H9 (cell line): ENCODE measurements at regions not wholly inside any gene's neighbourhood (a gene's known extent, or its start where the extent isn't known, plus 50 kb on each side); places are given as distances from the start of the nearest gene placed in this dataset.

Experiments
- DNase-seq: peaks from one replicate; pipeline ENCODE4 v3.0.0-alpha.2; 2017
- H2AFZ ChIP-seq: one replicate; pipeline ENCODE4 v1.6.1; 2013; ENCODE audit warnings: mild to moderate bottlenecking, low read length, control low read depth, moderate library complexity
- H2AK5ac ChIP-seq: 2 replicates; pipeline ENCODE4 v1.6.1; 2013; ENCODE audit warnings: low read length, control low read depth, mixed read lengths; ENCODE audit not compliant: insufficient read length
- H2BK120ac ChIP-seq: one replicate; pipeline ENCODE4 v1.6.1; 2013; ENCODE audit warnings: low read depth, mild to moderate bottlenecking, low read length, control low read depth, inconsistent platforms; ENCODE audit not compliant: poor library complexity, severe bottlenecking
- H2BK12ac ChIP-seq: 2 replicates; pipeline ENCODE4 v1.6.1; 2013; ENCODE audit warnings: low read length, control low read depth, mixed read lengths, low read depth; ENCODE audit not compliant: insufficient read length
- H2BK15ac ChIP-seq: 2 replicates; pipeline ENCODE4 v1.6.1; 2013; ENCODE audit warnings: low read depth, low read length, control low read depth
- H2BK20ac ChIP-seq: one replicate; pipeline ENCODE4 v1.6.1; 2013; ENCODE audit warnings: low read depth, mild to moderate bottlenecking, low read length, control low read depth, inconsistent platforms; ENCODE audit not compliant: poor library complexity, severe bottlenecking
- H2BK5ac ChIP-seq: 2 replicates; pipeline ENCODE4 v1.6.1; 2013; ENCODE audit warnings: low read length, control low read depth, mixed read lengths; ENCODE audit not compliant: insufficient read length
- H3K14ac ChIP-seq: 2 replicates; pipeline ENCODE4 v1.6.1; 2013; ENCODE audit warnings: low read length, control low read depth; ENCODE audit not compliant: insufficient read depth
- H3K18ac ChIP-seq: 2 replicates; pipeline ENCODE4 v1.6.1; 2013; ENCODE audit warnings: low read depth, mild to moderate bottlenecking, mixed read lengths, low read length, control low read depth; ENCODE audit not compliant: insufficient read length
- H3K23ac ChIP-seq: 2 replicates; pipeline ENCODE4 v1.6.1; 2013; ENCODE audit warnings: low read length, control low read depth, mixed read lengths, low read depth; ENCODE audit not compliant: insufficient read length
- H3K23me2 ChIP-seq: 2 replicates; pipeline ENCODE4 v1.6.1; 2013; ENCODE audit warnings: low read depth, mild to moderate bottlenecking, mixed read lengths, low read length, control low read depth; ENCODE audit not compliant: insufficient read length, poor library complexity, severe bottlenecking
- H3K27ac ChIP-seq: 2 replicates; pipeline ENCODE4 v1.5.1; 2013; ENCODE audit warnings: low read length, control low read depth, mixed read lengths, low read depth; ENCODE audit not compliant: insufficient read length
- H3K27me3 ChIP-seq: 2 replicates; pipeline ENCODE4 v1.6.1; 2013; ENCODE audit warnings: low read length, control low read depth, inconsistent platforms; ENCODE audit not compliant: insufficient read depth
- H3K4ac ChIP-seq: 2 replicates; pipeline ENCODE4 v1.6.1; 2013; ENCODE audit warnings: low read depth, mild to moderate bottlenecking, control low read depth, inconsistent platforms, low read length, moderate library complexity
- H3K4me1 ChIP-seq: 2 replicates; pipeline ENCODE4 v1.6.1; 2013; ENCODE audit warnings: low read length, control low read depth, inconsistent platforms; ENCODE audit not compliant: insufficient read depth
- H3K4me2 ChIP-seq: 2 replicates; pipeline ENCODE4 v1.6.1; 2013; ENCODE audit warnings: low read length, control low read depth, mixed read lengths; ENCODE audit not compliant: insufficient read length, insufficient read depth
- H3K56ac ChIP-seq: 2 replicates; pipeline ENCODE4 v1.6.1; 2013; ENCODE audit warnings: low read depth, mild to moderate bottlenecking, mixed read lengths, low read length, control low read depth; ENCODE audit not compliant: insufficient read length
- H3K79me1 ChIP-seq: 2 replicates; pipeline ENCODE4 v1.6.1; 2013; ENCODE audit warnings: low read depth, mild to moderate bottlenecking, moderate library complexity, low read length, control low read depth, inconsistent platforms; ENCODE audit not compliant: insufficient read depth, poor library complexity, severe bottlenecking
- H3K79me2 ChIP-seq: 2 replicates; pipeline ENCODE4 v1.6.1; 2013; ENCODE audit warnings: low read length, control low read depth, inconsistent platforms; ENCODE audit not compliant: insufficient read depth
- H3K9ac ChIP-seq: 2 replicates; pipeline ENCODE4 v1.6.1; 2013; ENCODE audit warnings: low read length, control low read depth, mixed read lengths; ENCODE audit not compliant: insufficient read length; ENCODE audit errors: extremely low read depth
- H3K9me3 ChIP-seq: one replicate; pipeline ENCODE4 v1.6.1; 2013; ENCODE audit warnings: low read depth, low read length, inconsistent platforms; ENCODE audit not compliant: control insufficient read depth
- H3T11ph ChIP-seq: one replicate; pipeline ENCODE4 v1.6.1; 2013; ENCODE audit warnings: mild to moderate bottlenecking, low read length, control low read depth, inconsistent platforms
- H4K20me1 ChIP-seq: one replicate; pipeline ENCODE4 v1.6.1; 2013; ENCODE audit not compliant: control insufficient read depth, insufficient read length, insufficient read depth
- H4K5ac ChIP-seq: 2 replicates; pipeline ENCODE4 v1.6.1; 2013; ENCODE audit warnings: low read depth, mild to moderate bottlenecking, mixed read lengths, low read length, control low read depth; ENCODE audit not compliant: insufficient read length
- H4K8ac ChIP-seq: replicated peaks from 2 replicates; pipeline ENCODE4 v1.6.1; 2013; ENCODE audit warnings: low read length, control low read depth, mixed read lengths, low read depth; ENCODE audit not compliant: insufficient read length
- H4K91ac ChIP-seq: 2 replicates; pipeline ENCODE4 v1.6.1; 2013; ENCODE audit warnings: low read depth, mild to moderate bottlenecking, moderate library complexity, mixed read lengths, low read length, control low read depth; ENCODE audit not compliant: insufficient read length
- H3K27ac Mint-ChIP-seq, 3 experiments: 2 replicates in 2 of 3; 3 replicates in 1 of 3; pipeline ENCODE4 v1.8.0; 2020 to 2021; ENCODE audit warnings: mixed read lengths in 3 of 3, mild to moderate bottlenecking in 1 of 3, moderate library complexity in 1 of 3
- H3K27me3 Mint-ChIP-seq: 2 replicates; pipeline ENCODE4 v1.8.0; 2021; ENCODE audit warnings: low read depth, mild to moderate bottlenecking, moderate library complexity, mixed read lengths
- H3K36me3 Mint-ChIP-seq, 3 experiments: 2 replicates in 2 of 3; 3 replicates in 1 of 3; pipeline ENCODE4 v1.8.0; 2020 to 2021; ENCODE audit warnings: low read depth in 3 of 3, mixed read lengths in 3 of 3; ENCODE audit not compliant: insufficient read depth in 1 of 3
- H3K4me1 Mint-ChIP-seq, 2 experiments: 2 replicates each; pipeline ENCODE4 v1.8.0; 2020; ENCODE audit warnings: mixed read lengths in 2 of 2
- H3K4me3 Mint-ChIP-seq, 2 experiments: 2 replicates in 1 of 2; 3 replicates in 1 of 2; pipeline ENCODE4 v1.8.0; 2020 to 2021; ENCODE audit warnings: mild to moderate bottlenecking in 2 of 2, mixed read lengths in 2 of 2, moderate library complexity in 1 of 2
- H3K9me3 Mint-ChIP-seq, 2 experiments: 2 replicates in 1 of 2; 3 replicates in 1 of 2; pipeline ENCODE4 v1.8.0; 2020; ENCODE audit warnings: mild to moderate bottlenecking in 2 of 2, mixed read lengths in 2 of 2, moderate library complexity in 1 of 2
- WGBS: extraction: QIAGEN DNeasy Blood & Tissue Kit; methylation state at CpG from one replicate; pipeline ENCODE4 v1.1.7; 2013; ENCODE audit warnings: missing lambda C conversion rate, low lambda C conversion rate, mixed read lengths; ENCODE audit not compliant: insufficient read length; ENCODE audit errors: extremely low coverage; 5-methylcytosine and 5-hydroxymethylcytosine counted together
- TF ChIP-seq, protein P1 (sequence below): fragments of 200-600 bp; sonication (generic); conservative IDR thresholded peaks from 3 replicates; pipeline ENCODE4 v1.8.0; 2021; ENCODE audit warnings: antibody characterized with exemption, mild to moderate bottlenecking

DNA sequence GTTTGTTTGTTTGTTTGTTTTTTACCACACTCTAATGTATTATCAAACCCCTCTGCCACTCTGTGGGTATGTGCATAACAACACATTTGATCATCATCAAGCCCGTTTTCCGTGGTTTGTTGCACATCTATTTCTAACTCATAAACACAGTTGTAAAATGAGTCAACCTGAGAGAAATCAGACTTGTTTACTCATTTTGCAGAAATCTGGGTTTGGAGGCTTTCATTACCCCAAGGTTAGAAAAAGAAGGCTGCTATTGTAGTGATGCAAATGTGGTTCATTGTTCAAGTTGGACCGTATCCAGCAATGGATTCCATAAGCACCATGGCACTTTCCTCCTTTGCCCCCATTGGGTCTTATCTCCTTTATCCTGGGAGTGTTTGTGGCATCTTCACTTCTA lies 353.2 kb upstream of the SOX2 start:
- Histone ChIP-seq H3K9ac (no peak overlapping the region), H3K4me2 (no peak overlapping the region), H3K79me1 (no peaks in the 10 kb centered on the region), H3K23ac (no peak overlapping the region), H2BK20ac (no peak overlapping the region), H3K18ac (no peak overlapping the region), H3K4ac (no peak overlapping the region), H3K23me2 (no peaks in the 10 kb centered on the region), H3K9me3 (no peaks in the 10 kb centered on the region), H2BK12ac (no peak overlapping the region), H2AFZ (no peak overlapping the region), H3T11ph (no peak overlapping the region), H3K27me3 (no peaks in the 10 kb centered on the region), H2BK120ac (no peak overlapping the region), H3K79me2 (no peaks in the 10 kb centered on the region), H2BK5ac (no peak overlapping the region), H3K14ac (no peak overlapping the region), H2AK5ac (no peak overlapping the region), H4K8ac (no peak overlapping the region), H4K91ac (no peak overlapping the region), H2BK15ac (no peak overlapping the region), H4K5ac (no peak overlapping the region), H3K4me1 (no peaks in the 10 kb centered on the region), H3K27ac (no peak overlapping the region), H3K56ac (no peak overlapping the region), H4K20me1 (no peaks in the 10 kb centered on the region)
- Mint-ChIP-seq H3K36me3 (no peaks in the 10 kb centered on the region), H3K27me3 (no peaks in the 10 kb centered on the region), H3K9me3 (no peaks in the 10 kb centered on the region), H3K4me3 (no peak overlapping the region), H3K4me1 (peaks cover 0 to 5% of the 10 kb centered on the region in 2 experiments; a peak in 1 of 4 replicates), H3K27ac (no peak overlapping the region)
- no peak for DNase-seq
- TF ChIP-seq, protein P1, sequence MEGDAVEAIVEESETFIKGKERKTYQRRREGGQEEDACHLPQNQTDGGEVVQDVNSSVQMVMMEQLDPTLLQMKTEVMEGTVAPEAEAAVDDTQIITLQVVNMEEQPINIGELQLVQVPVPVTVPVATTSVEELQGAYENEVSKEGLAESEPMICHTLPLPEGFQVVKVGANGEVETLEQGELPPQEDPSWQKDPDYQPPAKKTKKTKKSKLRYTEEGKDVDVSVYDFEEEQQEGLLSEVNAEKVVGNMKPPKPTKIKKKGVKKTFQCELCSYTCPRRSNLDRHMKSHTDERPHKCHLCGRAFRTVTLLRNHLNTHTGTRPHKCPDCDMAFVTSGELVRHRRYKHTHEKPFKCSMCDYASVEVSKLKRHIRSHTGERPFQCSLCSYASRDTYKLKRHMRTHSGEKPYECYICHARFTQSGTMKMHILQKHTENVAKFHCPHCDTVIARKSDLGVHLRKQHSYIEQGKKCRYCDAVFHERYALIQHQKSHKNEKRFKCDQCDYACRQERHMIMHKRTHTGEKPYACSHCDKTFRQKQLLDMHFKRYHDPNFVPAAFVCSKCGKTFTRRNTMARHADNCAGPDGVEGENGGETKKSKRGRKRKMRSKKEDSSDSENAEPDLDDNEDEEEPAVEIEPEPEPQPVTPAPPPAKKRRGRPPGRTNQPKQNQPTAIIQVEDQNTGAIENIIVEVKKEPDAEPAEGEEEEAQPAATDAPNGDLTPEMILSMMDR: no peak
- no CpG with 5 or more reads among the region's 3 CpGs for WGBS
